KMS-11 (cell line): ENCODE measurements at regions not wholly inside any gene's neighbourhood (a gene's known extent, or its start where the extent isn't known, plus 50 kb on each side); places are given as distances from the start of the nearest gene placed in this dataset.

Source experiments
- H2AFZ ChIP-seq: fragments of 200-600 bp; sonication (generic); 2 replicates; pipeline ENCODE4 v1.6.1; 2016; ENCODE audit warnings: antibody characterized with exemption, mixed run types, low read depth
- H3K27ac ChIP-seq: fragments of 200-600 bp; sonication (generic); 2 replicates; pipeline ENCODE4 v1.6.1; 2016; ENCODE audit warnings: mild to moderate bottlenecking, mixed run types
- H3K27me3 ChIP-seq: fragments of 200-600 bp; sonication (generic); 2 replicates; pipeline ENCODE4 v1.6.1; 2017; ENCODE audit warnings: mild to moderate bottlenecking, low read depth, mixed run types, moderate library complexity; ENCODE audit not compliant: insufficient read depth
- H3K36me3 ChIP-seq: fragments of 200-600 bp; sonication (generic); 2 replicates; pipeline ENCODE4 v1.6.1; 2017; ENCODE audit warnings: mild to moderate bottlenecking, mixed run types; ENCODE audit not compliant: insufficient read depth
- H3K4me1 ChIP-seq: fragments of 200-600 bp; sonication (generic); 2 replicates; pipeline ENCODE4 v1.6.1; 2016; ENCODE audit warnings: mild to moderate bottlenecking, low read depth, mixed run types; ENCODE audit not compliant: poor library complexity, severe bottlenecking
- H3K4me2 ChIP-seq: fragments of 200-600 bp; sonication (generic); 2 replicates; pipeline ENCODE4 v1.7.0; 2016; ENCODE audit warnings: mild to moderate bottlenecking, mixed run types
- H3K4me3 ChIP-seq: fragments of 200-600 bp; sonication (generic); IDR thresholded peaks from 2 replicates; pipeline ENCODE4 v1.6.1; 2017; ENCODE audit warnings: low read depth, low read length, mixed read lengths; ENCODE audit not compliant: insufficient read depth
- H3K79me2 ChIP-seq: fragments of 200-600 bp; sonication (generic); 2 replicates; pipeline ENCODE4 v1.6.1; 2016; ENCODE audit warnings: low read depth, mixed run types; ENCODE audit not compliant: insufficient read depth
- H3K9ac ChIP-seq: fragments of 200-600 bp; sonication (generic); 2 replicates; pipeline ENCODE4 v1.6.1; 2016; ENCODE audit warnings: mild to moderate bottlenecking, mixed run types
- H4K20me1 ChIP-seq: fragments of 200-600 bp; sonication (generic); 2 replicates; pipeline ENCODE4 v1.6.1; 2016; ENCODE audit warnings: mild to moderate bottlenecking, mixed run types; ENCODE audit not compliant: insufficient read depth
- TF ChIP-seq, protein P1 (sequence below): fragments of 200-600 bp; sonication (generic); conservative IDR thresholded peaks from 2 replicates; pipeline ENCODE4 v1.6.1; 2017; ENCODE audit warnings: low read depth, mild to moderate bottlenecking, antibody characterized with exemption, low read length, moderate library complexity, mixed read lengths

DNA sequence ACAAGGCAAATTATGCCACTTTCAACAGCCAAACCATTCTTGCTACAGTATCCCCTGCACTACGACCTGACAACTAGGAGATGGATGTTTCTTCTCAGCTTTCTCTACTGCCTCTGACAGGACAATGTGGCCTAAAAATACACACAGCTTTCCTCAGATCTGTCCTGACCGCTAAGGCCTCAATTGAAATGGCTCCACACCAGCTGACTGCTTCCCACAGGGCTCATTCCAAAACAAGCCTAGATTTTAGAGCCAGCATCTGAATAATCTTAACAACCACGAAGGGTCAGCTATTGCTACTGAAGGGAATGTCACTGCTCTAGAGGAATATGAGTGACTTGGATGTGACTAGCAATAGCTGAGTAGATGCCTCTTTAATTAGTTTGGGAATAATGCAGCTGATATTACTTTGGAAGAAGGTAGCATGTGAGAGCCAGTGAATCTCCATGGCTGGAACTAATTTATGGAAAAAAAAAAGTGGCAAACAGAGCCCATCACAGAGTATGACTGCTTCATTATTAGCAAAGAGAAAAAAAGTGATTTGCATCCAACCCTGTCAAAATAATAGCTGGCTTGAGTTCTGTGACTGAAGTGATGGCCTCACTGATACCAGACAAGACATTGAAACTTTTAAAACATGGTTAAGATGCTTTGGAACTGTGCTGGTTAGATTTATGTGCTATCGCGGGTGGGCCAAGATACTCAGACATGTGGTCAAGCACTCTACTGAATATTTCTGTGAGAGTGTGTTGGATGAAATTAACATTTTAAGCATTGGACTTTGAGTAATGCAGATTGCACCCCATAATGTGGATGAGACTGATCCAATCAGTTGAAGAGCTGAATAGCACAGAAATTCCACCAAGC is 450.2 kb downstream of the NR2F1-AS1 start:
- H3K4me3 ChIP-seq: no peak overlapping the region
- H3K4me1 ChIP-seq: no peaks in the 10 kb centered on the region
- no peak overlapping the region for H3K9ac ChIP-seq
- H4K20me1 ChIP-seq: no peaks in the 10 kb centered on the region
- no peaks in the 10 kb centered on the region for H3K36me3 ChIP-seq
- no peaks in the 10 kb centered on the region for H3K79me2 ChIP-seq
- H3K4me2 ChIP-seq: no peak overlapping the region
- TF ChIP-seq, protein P1, sequence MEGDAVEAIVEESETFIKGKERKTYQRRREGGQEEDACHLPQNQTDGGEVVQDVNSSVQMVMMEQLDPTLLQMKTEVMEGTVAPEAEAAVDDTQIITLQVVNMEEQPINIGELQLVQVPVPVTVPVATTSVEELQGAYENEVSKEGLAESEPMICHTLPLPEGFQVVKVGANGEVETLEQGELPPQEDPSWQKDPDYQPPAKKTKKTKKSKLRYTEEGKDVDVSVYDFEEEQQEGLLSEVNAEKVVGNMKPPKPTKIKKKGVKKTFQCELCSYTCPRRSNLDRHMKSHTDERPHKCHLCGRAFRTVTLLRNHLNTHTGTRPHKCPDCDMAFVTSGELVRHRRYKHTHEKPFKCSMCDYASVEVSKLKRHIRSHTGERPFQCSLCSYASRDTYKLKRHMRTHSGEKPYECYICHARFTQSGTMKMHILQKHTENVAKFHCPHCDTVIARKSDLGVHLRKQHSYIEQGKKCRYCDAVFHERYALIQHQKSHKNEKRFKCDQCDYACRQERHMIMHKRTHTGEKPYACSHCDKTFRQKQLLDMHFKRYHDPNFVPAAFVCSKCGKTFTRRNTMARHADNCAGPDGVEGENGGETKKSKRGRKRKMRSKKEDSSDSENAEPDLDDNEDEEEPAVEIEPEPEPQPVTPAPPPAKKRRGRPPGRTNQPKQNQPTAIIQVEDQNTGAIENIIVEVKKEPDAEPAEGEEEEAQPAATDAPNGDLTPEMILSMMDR: no peak
- H3K27ac ChIP-seq: no peak overlapping the region
- no peak overlapping the region for H2AFZ ChIP-seq
- H3K27me3 ChIP-seq: no peaks in the 10 kb centered on the region

DNA sequence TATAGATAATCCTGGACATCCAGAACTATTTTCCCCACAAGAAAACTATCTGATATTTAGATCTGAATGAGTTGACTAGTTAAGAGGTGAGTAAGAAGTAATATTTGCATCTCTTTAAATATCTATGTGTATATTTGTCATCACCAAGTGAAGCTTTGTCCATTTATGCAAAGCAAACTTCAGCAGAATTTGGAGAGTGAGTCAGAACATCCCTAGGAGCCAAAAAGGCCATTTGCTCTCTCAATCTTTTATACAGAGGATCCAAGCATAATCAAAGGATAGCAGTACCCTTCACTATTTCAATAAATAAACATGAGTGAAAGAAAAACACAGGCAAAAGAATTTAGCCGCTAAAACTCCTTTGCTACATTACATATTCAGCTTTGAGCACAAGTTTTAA is 454.4 kb downstream of the NR2F1-AS1 start:
- TF ChIP-seq, protein P1: no peak
- Histone ChIP-seq H3K79me2 (no peaks in the 10 kb centered on the region), H3K27me3 (no peaks in the 10 kb centered on the region), H2AFZ (no peak overlapping the region), H3K9ac (no peak overlapping the region), H3K4me2 (no peak overlapping the region), H3K4me1 (no peaks in the 10 kb centered on the region), H3K36me3 (no peaks in the 10 kb centered on the region), H4K20me1 (no peaks in the 10 kb centered on the region), H3K4me3 (no peak overlapping the region), H3K27ac (no peak overlapping the region)

DNA sequence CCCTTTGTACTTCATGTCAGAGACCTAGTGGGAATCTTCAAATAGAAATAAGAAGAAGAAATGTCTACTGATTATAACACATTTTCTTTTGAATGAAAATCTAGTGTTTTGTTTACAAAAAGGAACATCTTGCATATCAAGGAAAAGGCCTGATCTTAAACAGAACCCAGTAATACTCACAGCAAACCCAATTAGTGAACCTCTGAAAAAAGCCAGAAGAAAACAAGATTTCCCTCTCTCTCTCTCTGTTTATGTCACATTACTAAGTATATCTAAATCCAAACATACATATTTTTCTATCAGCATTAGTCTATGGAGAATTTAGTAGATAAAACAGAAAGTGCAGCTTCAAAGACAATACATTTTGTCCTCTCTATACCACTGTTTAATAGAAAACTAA is 457.9 kb downstream of the NR2F1-AS1 start:
- Histone ChIP-seq H2AFZ (no peak overlapping the region), H4K20me1 (no peaks in the 10 kb centered on the region), H3K4me1 (no peaks in the 10 kb centered on the region), H3K4me2 (no peak overlapping the region), H3K9ac (no peak overlapping the region), H3K36me3 (no peaks in the 10 kb centered on the region), H3K79me2 (no peaks in the 10 kb centered on the region), H3K4me3 (no peak overlapping the region), H3K27ac (no peak overlapping the region), H3K27me3 (no peaks in the 10 kb centered on the region)
- TF ChIP-seq, protein P1: no peak

DNA sequence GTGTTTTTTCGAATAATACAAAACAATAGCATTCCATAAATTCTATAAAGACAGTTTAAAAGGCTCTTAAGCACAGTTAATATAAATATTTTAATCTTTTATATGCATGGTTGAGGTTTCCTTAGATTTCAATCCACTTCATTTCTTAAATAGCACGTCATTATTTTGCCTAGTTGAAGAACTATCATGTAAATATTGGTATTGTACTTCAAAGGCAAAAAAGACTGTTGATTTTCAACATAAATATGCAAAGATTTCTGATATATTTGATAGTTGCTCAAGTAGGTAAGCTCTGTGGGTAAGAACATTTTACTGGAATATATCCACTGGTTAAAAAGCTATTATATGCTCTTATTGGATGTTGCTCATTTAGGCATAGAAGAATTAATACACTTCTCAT is 458.6 kb downstream of the NR2F1-AS1 start:
- H3K27me3 ChIP-seq: no peaks in the 10 kb centered on the region
- no peak overlapping the region for H3K9ac ChIP-seq
- H3K27ac ChIP-seq: no peak overlapping the region
- no peak overlapping the region for H2AFZ ChIP-seq
- H3K36me3 ChIP-seq: no peaks in the 10 kb centered on the region
- no peaks in the 10 kb centered on the region for H4K20me1 ChIP-seq
- H3K4me3 ChIP-seq: no peak overlapping the region
- TF ChIP-seq, protein P1: no peak
- no peak overlapping the region for H3K4me2 ChIP-seq
- no peaks in the 10 kb centered on the region for H3K79me2 ChIP-seq
- no peaks in the 10 kb centered on the region for H3K4me1 ChIP-seq
